Activated gamma-delta T cell treated with Interleukin-2 at 50 U/mL for 16 hours (primary cell): ENCODE measurements at regions not wholly inside any gene's neighbourhood (a gene's known extent, or its start where the extent isn't known, plus 50 kb on each side); places are given as distances from the start of the nearest gene placed in this dataset.

Experiments
- DNase-seq: peaks from one replicate; pipeline ENCODE4 v3.0.0-alpha.2; 2020

DNA sequence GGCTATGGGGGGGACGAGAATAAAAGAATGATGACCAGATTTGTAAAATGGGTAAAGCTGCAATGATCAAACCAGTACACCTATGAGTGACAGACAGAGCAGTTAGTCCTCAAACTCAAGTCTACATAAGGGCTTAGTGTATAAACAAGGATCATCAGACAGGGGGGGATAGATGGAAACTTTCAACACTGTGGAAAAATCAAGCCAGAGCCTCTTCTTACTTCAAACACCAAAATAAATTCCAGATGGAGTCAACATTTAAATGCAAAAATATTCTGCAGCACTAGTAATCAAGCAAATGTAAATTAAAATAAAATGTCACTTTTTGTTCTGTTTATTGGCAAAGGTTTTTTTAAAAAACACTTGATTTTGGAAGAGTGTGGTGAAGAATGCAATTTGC lies 205.9 kb upstream of the RGMA start:
- no peak for DNase-seq

GRCh38 chr15:93294066-93294465 lies 205.1 kb upstream of the RGMA start:
- no peak for DNase-seq

GRCh38 chr15:93291380-93291779 lies 202.4 kb upstream of the RGMA start:
- DNase-seq, result no peak

GRCh38 chr15:93290618-93290946 lies 201.6 kb upstream of the RGMA start:
- DNase-seq, result no peak

DNA sequence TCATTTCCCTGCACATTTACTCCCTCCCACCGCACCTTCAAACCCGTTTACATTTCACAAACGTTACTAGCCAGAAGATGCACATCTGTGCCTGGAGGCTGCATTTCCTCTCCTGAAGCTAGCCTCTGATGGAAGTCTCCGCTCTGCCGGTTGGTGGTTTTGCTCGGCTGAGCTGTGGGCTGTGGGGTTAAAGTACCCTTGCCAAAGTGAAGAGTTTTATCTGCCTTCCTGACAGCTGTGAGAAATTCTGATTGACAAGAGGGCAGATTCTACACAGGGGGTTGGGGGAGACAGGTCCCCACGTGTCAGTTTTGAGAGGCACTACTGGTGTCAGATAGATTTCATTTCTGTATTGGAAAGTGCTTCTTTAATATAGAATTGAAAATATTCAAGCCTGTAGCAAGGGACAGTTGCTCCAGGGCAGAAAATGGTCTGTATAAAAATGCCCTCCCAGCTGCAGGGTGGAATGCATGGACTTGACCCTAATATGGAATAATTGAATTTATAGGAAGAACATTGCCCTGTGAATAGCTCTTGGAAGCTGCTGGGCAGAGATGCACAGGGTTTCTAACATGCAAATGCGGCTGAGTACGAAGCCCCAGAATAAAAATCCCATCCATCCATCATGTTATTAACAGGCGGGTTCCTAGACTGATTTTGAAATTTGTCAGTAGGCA lies 201.1 kb upstream of the RGMA start:
- DNase-seq, result no peak

- DNase-seq, result no peak
Measured at GRCh38 chr15:93288728-93289294, 199.8 kb upstream of the RGMA start.

DNA sequence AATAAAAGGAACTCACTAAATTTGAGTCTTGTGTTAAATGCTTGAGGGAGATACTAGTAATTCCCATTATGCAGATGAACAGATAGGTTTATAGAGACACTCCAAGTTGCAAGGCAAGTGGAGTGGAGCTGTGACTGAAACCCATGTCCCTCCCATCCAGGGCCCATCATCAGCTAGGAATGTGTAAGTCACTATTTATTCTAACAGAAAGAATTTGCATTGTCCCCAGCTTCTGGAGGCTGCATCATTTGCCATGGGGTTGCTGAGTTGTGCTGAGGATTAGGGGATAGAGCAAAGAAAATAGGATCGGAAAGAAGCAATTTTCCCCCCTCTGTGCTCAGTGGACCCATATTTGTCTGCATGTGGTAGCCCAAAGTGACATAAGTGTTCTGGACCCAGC lies 197.4 kb upstream of the RGMA start:
- no peak for DNase-seq

GRCh38 chr15:93283854-93284253 lies 194.8 kb upstream of the RGMA start:
- DNase-seq, result no peak

DNA sequence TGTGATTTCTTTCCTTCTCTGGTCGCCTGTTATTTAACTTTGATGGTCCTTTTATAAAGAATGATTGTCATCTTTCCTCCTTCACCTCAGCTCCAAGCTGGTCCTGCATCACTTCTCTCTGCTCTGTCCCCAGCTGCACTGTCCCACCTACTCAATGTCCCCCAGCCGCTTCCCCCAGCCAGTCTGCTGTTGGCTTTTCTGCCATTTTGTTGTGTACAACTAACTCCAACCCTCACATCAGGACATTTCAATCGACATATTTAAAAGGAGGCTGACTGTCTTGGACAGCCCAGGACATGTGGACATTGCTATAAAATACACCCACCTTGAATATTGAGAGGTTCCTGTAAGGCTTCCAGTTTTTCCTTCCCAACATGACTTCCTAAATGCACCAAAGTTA lies 193.8 kb upstream of the RGMA start:
- DNase-seq, result no peak

GRCh38 chr15:93278783-93279182 lies 189.8 kb upstream of the RGMA start:
- DNase-seq, result no peak

DNA sequence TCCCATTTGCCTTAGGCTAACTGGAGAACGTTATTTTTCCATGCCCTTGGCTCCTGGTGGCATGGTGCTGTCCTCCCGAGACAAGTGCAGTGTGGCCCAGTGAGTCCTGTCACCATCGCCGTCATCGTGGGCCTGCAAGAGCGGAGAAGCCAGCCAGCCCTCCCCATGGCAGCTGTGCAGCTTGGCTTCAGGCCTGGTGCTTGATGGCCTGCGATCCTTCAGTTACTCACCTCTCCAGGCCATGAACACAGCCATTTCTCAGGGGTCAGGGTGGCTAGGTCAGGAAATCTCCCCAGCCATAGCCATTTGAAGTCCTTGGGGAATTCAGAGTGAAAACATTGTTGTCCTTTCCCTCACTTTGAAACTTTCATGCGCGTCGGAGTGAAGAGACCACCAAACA lies 189.0 kb upstream of the RGMA start:
- DNase-seq, result no peak

DNA sequence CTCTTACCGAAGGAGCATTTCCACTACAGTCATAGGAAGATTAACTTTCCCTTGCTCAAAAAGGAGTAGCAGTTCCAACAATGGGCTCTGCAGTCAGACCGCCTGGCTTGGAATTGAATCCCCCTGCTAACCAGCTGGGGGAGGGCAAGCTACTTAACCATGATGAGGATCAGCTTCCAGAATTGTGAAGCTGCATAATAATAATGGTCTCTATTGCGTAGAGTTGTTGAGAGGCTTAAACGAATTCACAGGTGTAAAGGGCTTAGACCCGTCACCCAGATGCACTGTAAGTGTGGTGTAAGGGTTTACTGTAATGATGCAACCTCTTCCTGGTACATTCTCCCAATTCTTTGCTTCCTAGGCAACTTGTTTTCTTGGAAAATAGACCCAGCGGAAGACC lies 185.2 kb upstream of the RGMA start:
- DNase-seq, result no peak

GRCh38 chr15:93271871-93272270 lies 182.9 kb upstream of the RGMA start:
- DNase-seq, result no peak

- DNase-seq, result no peak
Measured at GRCh38 chr15:93270937-93271467, 182.0 kb upstream of the RGMA start.

DNA sequence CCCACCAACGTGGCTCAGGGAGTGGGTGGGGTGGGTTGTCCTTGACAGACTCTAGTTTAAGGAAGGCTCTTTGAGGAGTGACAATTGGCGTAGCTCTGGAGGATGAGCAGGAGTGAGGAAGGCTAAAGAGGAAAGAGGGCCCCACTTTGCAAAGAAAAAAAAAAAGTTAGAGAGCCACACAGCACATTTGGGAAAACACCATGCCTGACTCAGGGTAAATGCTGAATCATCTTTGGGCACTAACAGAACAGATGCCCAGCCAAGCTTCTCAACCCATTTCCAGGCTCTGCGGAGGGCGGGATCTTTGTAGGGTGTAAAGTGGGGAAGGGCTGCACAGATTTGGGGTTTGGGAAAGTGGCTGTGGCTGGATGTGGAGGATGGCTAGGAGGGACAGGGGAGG lies 179.1 kb upstream of the RGMA start:
- no peak for DNase-seq

DNA sequence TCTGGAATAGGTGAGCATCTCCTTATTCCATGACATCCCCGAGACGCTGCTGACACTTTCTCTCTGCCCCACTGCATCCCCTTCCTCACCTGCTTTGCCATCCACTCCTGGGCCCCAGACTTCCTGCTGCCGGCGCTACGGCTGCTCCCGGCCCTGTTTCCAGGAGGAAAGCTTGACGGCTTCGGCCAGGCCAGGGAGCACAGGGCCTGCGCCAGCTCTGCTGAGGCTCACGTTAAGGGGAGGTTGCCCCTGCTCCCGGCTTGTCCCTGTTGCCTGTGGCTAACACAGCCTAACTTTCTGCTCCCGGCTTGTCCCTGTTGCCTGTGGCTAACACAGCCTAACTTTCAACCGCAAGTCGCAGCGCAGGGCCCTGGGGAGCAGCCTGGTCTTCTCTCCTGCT lies 177.3 kb upstream of the RGMA start:
- DNase-seq, result no peak

- DNase-seq, result no peak
Measured at GRCh38 chr15:93265111-93265556, 176.1 kb upstream of the RGMA start.

DNA sequence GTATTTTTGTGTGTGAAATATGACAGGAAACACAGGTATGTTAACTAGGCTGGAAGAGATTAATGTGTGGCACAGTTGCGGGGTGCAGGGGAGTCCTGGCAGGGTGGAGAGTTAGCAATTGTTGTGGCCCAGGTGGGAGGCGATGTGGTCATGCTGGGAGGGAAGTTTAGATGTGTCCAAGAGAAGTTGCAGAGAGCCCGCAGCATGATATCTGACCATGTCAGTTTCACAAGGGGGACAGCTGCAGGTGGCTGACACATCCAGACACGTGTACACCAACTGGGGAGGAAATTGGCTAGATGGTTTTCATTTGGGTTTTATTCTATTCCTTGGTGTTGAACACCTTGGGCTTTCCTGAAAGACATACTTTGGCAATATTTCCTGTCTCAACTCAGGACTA lies 172.8 kb upstream of the RGMA start:
- no peak for DNase-seq

- no peak for DNase-seq
Measured at GRCh38 chr15:93257920-93258319, 168.9 kb upstream of the RGMA start.

DNA sequence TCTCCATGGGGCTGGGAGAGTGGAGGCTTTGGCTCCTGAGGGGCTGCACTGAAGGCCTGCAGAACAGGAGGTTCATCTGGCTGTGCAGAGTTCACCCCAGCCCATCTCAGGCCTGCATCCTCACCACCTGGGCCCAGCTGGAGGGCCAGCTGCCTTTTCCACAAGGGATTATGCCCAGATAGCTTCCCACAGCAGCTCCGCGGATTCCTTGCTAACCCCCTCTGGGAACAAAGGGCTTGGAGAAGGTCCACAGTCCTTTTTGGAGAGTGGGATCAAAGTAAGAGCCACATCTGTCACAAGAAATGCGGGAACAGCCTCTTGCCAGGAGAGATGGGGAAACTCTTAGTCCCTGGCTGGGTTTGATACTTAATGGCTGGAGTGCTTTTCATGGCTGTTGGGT lies 164.7 kb upstream of the RGMA start:
- DNase-seq, result no peak

DNA sequence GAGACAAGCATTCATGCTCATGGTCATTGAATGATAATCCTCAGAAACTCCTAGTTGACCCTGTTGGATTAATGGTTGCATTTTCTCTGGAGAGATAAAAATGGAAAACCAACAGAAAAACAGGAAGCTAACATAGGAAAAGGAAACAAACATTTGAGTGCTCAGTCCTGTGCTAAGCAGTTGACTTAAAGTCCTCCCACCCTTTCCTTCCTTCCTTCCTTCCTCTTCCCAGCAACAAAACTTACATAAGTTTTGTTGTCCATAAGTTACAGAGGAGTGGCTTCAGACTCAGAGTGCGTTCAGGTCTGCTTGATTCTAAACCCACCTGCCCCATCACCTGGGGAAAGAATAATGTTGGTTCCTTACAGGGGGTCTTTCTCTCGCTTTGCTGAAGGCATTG lies 163.8 kb upstream of the RGMA start:
- DNase-seq, result no peak

GRCh38 chr15:93250950-93251349 lies 161.9 kb upstream of the RGMA start:
- DNase-seq, result no peak

DNA sequence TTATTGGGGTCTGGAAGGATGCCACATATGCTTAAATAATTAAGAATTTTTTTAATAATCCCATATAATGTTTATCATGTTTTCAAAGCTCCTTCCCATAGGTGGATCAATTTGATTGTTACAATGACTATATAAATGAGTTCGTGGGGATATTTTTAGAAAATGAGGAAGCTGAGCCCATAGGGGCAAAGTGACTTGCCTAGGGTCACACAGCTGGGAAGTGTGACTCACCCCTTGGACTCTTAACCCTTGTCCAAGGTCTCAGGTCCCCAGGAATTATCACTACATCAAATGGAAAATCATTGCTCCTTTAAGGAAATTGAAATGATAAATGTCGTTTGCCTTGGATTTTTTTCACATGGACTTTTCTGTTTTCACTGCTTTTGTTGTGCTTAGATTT lies 161.2 kb upstream of the RGMA start:
- DNase-seq, result no peak

- no peak for DNase-seq
Measured at GRCh38 chr15:93249623-93250022, 160.6 kb upstream of the RGMA start.

- no peak for DNase-seq
Measured at GRCh38 chr15:93247466-93248121, 158.6 kb upstream of the RGMA start.
